OCI-LY1 (cell line): ENCODE measurements at regions not wholly inside any gene's neighbourhood (a gene's known extent, or its start where the extent isn't known, plus 50 kb on each side); places are given as distances from the start of the nearest gene placed in this dataset.

Source experiments
- CTCF ChIP-seq: fragments of 200-600 bp; sonication (generic), shearing (Covaris generic); IDR thresholded peaks from 2 replicates; pipeline ENCODE4 v1.5.1; 2017; ENCODE audit warnings: mild to moderate bottlenecking, antibody characterized with exemption, low read length, moderate library complexity, mixed read lengths
- EZH2 ChIP-seq: fragments of 200-600 bp; sonication (generic), shearing (Covaris generic); IDR thresholded peaks from 2 replicates; pipeline ENCODE4 v1.8.0; 2017; ENCODE audit warnings: borderline replicate concordance, mixed run types, mild to moderate bottlenecking, antibody characterized with exemption, low read length, moderate library complexity, mixed read lengths

DNA sequence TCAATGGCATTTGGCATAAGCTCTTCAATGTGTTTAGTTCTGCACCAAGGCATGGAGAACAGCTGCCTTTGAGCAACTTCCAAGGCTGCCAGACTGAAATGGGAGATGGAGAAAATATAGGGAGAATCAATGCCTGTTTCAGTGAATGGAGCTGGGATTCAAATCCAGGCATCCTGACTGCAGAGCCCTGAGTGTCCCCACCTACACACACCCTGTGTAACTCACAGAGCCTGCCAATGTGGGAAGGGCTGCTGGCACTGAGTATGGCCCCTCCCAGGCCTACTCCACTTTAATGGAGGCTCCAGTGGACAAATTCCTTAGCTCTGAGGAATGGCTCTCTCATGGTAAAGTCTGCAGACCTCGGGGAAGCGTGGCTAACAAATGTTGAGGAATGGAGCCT is 145.6 kb upstream of the TNR start:
- no peak for TF ChIP-seq CTCF
- TF ChIP-seq EZH2, result no peak
